ENCODE measurements at regions not wholly inside any gene's neighbourhood (a gene's known extent, or its start where the extent isn't known, plus 50 kb on each side); places are given as distances from the start of the nearest gene placed in this dataset.

- no peak for TF ChIP-seq CTCF (conservative IDR thresholded peaks at IDR 0.05; ENCODE audit: low read depth in 2 of 2)
- TF ChIP-seq POLR2AphosphoS5 (IDR thresholded peaks at IDR 0.05; ENCODE audit: low read depth): no peak
- no peak for TF ChIP-seq REST (IDR thresholded peaks at IDR 0.05; ENCODE audit: unreplicated experiment)
- no peak for TF ChIP-seq STAT1 (IDR thresholded peaks at IDR 0.05; ENCODE audit: unreplicated experiment)
- no peak for TF ChIP-seq CREB1 (CRISPR knock-in tag; IDR thresholded peaks at IDR 0.05; ENCODE audit: low read depth)
- no peak for TF ChIP-seq EZH2phosphoT487 (IDR thresholded peaks at IDR 0.05; ENCODE audit: unreplicated experiment)
- TF ChIP-seq JUNB (IDR thresholded peaks at IDR 0.05; ENCODE audit: unreplicated experiment): no peak
- TF ChIP-seq ETS1 (IDR thresholded peaks at IDR 0.05): no peak
- no peak for TF ChIP-seq EZH2 (IDR thresholded peaks at IDR 0.05; ENCODE audit: low read depth, unreplicated experiment)
- TF ChIP-seq ZNF114 (CRISPR knock-in tag; IDR thresholded peaks at IDR 0.05): no peak
- TF ChIP-seq NANOG (IDR thresholded peaks at IDR 0.05; ENCODE audit: borderline replicate concordance): no peak
These were observed 1082.0 kb upstream of the IGFBP7 start for GRCh38 chr4:58192217-58192616.

Data from GM23338 (cell line).